GM12891 (cell line): ENCODE measurements at regions not wholly inside any gene's neighbourhood (a gene's known extent, or its start where the extent isn't known, plus 50 kb on each side); places are given as distances from the start of the nearest gene placed in this dataset.

ENCODE experiments used
- POLR2A ChIP-seq: IDR thresholded peaks from 2 replicates; pipeline ENCODE4 v1.6.1; 2011; ENCODE audit warnings: low read depth, low read length, control low read depth
- POLR2AphosphoS5 ChIP-seq: IDR thresholded peaks from 2 replicates; pipeline ENCODE4 v1.6.1; 2011; ENCODE audit warnings: low read depth, low read length, control low read depth
- TAF1 ChIP-seq: IDR thresholded peaks from 2 replicates; pipeline ENCODE4 v1.6.1; 2011; ENCODE audit warnings: low read depth, low read length, control low read depth

DNA sequence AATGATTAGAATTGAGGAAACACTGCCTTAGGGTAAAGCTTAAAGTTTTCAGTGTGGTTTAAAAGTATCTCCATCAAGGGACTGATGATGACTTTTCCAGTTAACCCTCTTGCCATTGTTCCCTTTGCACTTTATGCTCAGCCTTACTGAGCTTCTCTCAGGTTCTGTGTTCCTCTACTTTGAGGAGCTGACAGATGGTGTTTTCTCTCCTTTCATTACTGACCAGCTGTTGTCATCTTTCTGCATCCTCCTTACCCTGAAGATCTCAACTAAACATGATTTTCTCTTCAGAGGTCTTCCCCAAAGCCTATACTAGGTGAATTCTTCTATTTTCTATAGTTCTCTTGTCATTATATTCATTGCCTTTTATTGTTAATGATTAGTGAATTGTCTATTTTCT, 475.6 kb upstream of the SYNCRIP start:
- TF ChIP-seq POLR2A (no peak), TAF1 (no peak), POLR2AphosphoS5 (no peak)
